ENCODE measurements at regions not wholly inside any gene's neighbourhood (a gene's known extent, or its start where the extent isn't known, plus 50 kb on each side); places are given as distances from the start of the nearest gene placed in this dataset.
A peak's percentile ranks its signal among the peaks of the same experiment; 100 is the strongest.

GRCh38 chr11:109865548-109866186 lies 227.5 kb upstream of the ZC3H12C start:
- no peak for DNase-seq

- DNase-seq = no peak
Measured at GRCh38 chr11:109867784-109868183, 225.4 kb upstream of the ZC3H12C start.

- no peak for DNase-seq
Measured at GRCh38 chr11:109869536-109869935, 223.7 kb upstream of the ZC3H12C start.

GRCh38 chr11:109870297-109870696 lies 222.9 kb upstream of the ZC3H12C start:
- DNase-seq = no peak

- no peak for DNase-seq
Measured at GRCh38 chr11:109877043-109877442, 216.1 kb upstream of the ZC3H12C start.

- no peak for DNase-seq
Measured at GRCh38 chr11:109884501-109884900, 208.7 kb upstream of the ZC3H12C start.

- no peak for DNase-seq
Measured at GRCh38 chr11:109885006-109885405, 208.2 kb upstream of the ZC3H12C start.

GRCh38 chr11:109892321-109892794 lies 200.8 kb upstream of the ZC3H12C start:
- DNase-seq = no peak

- DNase-seq = no peak
Measured at GRCh38 chr11:109894242-109894641, 198.9 kb upstream of the ZC3H12C start.

GRCh38 chr11:109898592-109898991 lies 194.6 kb upstream of the ZC3H12C start:
- no peak for DNase-seq

GRCh38 chr11:109902764-109903433 lies 190.3 kb upstream of the ZC3H12C start:
- no peak for DNase-seq

GRCh38 chr11:109911488-109911887 lies 181.7 kb upstream of the ZC3H12C start:
- no peak for DNase-seq

- no peak for DNase-seq
Measured at GRCh38 chr11:109914038-109914437, 179.2 kb upstream of the ZC3H12C start.

GRCh38 chr11:109914809-109915653 lies 178.2 kb upstream of the ZC3H12C start:
- no peak for DNase-seq

GRCh38 chr11:109926941-109927340 lies 166.3 kb upstream of the ZC3H12C start:
- no peak for DNase-seq

GRCh38 chr11:109929308-109929707 lies 163.9 kb upstream of the ZC3H12C start:
- DNase-seq = no peak

- no peak for DNase-seq
Measured at GRCh38 chr11:109933126-109933525, 160.1 kb upstream of the ZC3H12C start.

- DNase-seq = no peak
Measured at GRCh38 chr11:109934151-109934550, 159.0 kb upstream of the ZC3H12C start.

GRCh38 chr11:109936661-109937180 lies 156.5 kb upstream of the ZC3H12C start:
- DNase-seq = no peak

- no peak for DNase-seq
Measured at GRCh38 chr11:109937968-109938367, 155.2 kb upstream of the ZC3H12C start.

GRCh38 chr11:109939166-109939810 lies 153.9 kb upstream of the ZC3H12C start:
- DNase-seq = peak in 1 of 2 experiments; percentile 47

- no peak for DNase-seq
Measured at GRCh38 chr11:109940816-109941215, 152.4 kb upstream of the ZC3H12C start.
